Peyer's patch (tissue), 4 donors: ENCODE measurements at regions not wholly inside any gene's neighbourhood (a gene's known extent, or its start where the extent isn't known, plus 50 kb on each side); places are given as distances from the start of the nearest gene placed in this dataset.

Experiments used
- DNase-seq, 3 donors: peaks; one replicate each; pipeline ENCODE4 v3.0.0-alpha.2; 2017 to 2019
- H3K27ac ChIP-seq, 4 donors: fragments of 200-600 bp; sonication (generic); one replicate each; pipeline ENCODE4 v1.5.1; 2016 to 2019
- H3K27me3 ChIP-seq, 2 donors: fragments of 200-600 bp; sonication (generic); one replicate each; pipeline ENCODE4 v1.5.1; 2019
- H3K36me3 ChIP-seq, 3 donors: fragments of 200-600 bp; sonication (generic); one replicate each; pipeline ENCODE4 v1.5.1; 2016 to 2019
- H3K4me1 ChIP-seq, 4 donors: fragments of 200-600 bp; sonication (generic); one replicate each; pipeline ENCODE4 v1.5.1; 2016 to 2019
- H3K4me3 ChIP-seq, 4 donors: fragments of 200-600 bp; sonication (generic); 1 replicate in 3 of 4; 2 replicates in 1 of 4; pipeline ENCODE4 v1.5.1; 2016 to 2019; ENCODE audit warnings: mild to moderate bottlenecking in 1 of 4
- H3K9me3 ChIP-seq, 4 donors: fragments of 200-600 bp; sonication (generic); one replicate each; pipeline ENCODE4 v1.5.1; 2016 to 2019; ENCODE audit warnings: mild to moderate bottlenecking in 1 of 4
- CTCF ChIP-seq, 6 experiments: fragments of 450-650 bp in 4 of 6; fragments of 200-600 bp in 2 of 6; sonication (generic) in 1 of 6; IDR thresholded peaks; one replicate each; pipeline ENCODE4 v1.5.1; 2017 to 2019; ENCODE audit warnings: antibody characterized with exemption in 6 of 6, mild to moderate bottlenecking in 3 of 6, moderate library complexity in 1 of 6
- POLR2A ChIP-seq, 2 donors: fragments of 450-650 bp; IDR thresholded peaks; one replicate each; pipeline ENCODE4 v1.5.1; 2017; ENCODE audit warnings: antibody characterized with exemption in 2 of 2, mild to moderate bottlenecking in 2 of 2, moderate library complexity in 2 of 2

- H3K4me1 ChIP-seq, result no peaks in the 10 kb centered on the region
- no peak overlapping the region for H3K4me3 ChIP-seq
- no peaks in the 10 kb centered on the region for H3K27me3 ChIP-seq
- peaks cover 0 to 36% (median 6%) of the 10 kb centered on the region in 4 donors for H3K9me3 ChIP-seq
- no peak for DNase-seq
- no peaks in the 10 kb centered on the region for H3K36me3 ChIP-seq
- no peak for TF ChIP-seq CTCF (IDR thresholded peaks at IDR 0.05)
- no peak overlapping the region for H3K27ac ChIP-seq
Measured at GRCh38 chr16:35749253-35750141, 2290.1 kb downstream of the TP53TG3F start.

DNA sequence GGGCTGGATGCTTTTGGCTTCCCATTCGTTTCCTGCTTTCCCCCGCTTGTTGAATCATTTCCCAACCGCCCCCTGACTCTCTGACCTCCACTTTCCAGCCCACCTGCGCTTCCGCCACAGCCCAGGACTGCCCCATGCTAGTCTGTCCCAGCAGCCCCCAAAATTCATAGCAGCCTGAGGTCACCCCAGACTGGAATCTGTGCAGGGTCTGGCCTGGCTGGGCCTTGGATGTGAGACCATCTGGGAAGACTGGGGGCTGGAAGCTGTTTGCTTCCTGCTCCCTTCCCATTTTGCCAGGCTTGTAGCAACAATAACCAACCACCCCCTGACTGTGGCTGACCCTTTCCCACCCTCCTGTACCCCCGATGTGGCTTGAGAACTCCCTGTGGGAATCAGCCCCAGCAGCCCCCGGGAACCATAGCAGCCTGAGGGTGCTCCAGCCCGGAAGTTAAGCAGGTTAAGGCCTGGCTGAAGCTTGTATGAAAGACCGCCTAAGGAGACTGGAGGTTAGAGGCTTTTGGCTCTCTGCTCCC lies 2290.8 kb downstream of the TP53TG3F start:
- Histone ChIP-seq H3K27me3 (no peaks in the 10 kb centered on the region), H3K4me3 (no peak overlapping the region), H3K27ac (no peak overlapping the region), H3K4me1 (no peaks in the 10 kb centered on the region), H3K36me3 (no peaks in the 10 kb centered on the region), H3K9me3 (peaks cover 0 to 36% (median 6%) of the 10 kb centered on the region in 4 donors)
- TF ChIP-seq CTCF (IDR thresholded peaks at IDR 0.05) (no peak), POLR2A (IDR thresholded peaks at IDR 0.05) (no peak)
- no peak for DNase-seq

DNA sequence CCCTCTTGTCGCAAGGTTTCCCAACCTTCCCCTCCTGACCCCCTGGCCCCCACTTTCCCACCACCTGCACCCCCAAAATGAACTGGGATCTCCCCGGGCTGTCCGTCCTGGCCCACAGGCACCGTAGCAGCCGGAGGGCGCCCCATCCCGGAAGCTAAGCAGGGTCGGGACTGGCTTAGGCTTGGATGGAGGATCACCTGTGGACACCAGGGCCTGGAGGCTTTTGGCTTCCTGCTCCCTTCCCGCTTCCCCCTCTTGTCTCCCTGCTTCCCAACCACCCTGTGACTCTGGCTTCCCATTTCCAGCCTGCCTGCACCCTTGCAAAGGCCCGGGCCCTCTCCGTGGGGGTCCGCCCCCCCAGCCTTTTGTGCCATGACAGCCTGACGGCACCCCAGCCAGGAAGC lies 2291.3 kb downstream of the TP53TG3F start:
- H3K9me3 ChIP-seq, result peaks cover 0 to 36% (median 6%) of the 10 kb centered on the region in 4 donors
- TF ChIP-seq CTCF (IDR thresholded peaks at IDR 0.05) (no peak), POLR2A (IDR thresholded peaks at IDR 0.05) (no peak)
- H3K36me3 ChIP-seq, result no peaks in the 10 kb centered on the region
- H3K4me1 ChIP-seq, result no peaks in the 10 kb centered on the region
- no peak overlapping the region for H3K27ac ChIP-seq
- H3K4me3 ChIP-seq, result no peak overlapping the region
- no peaks in the 10 kb centered on the region for H3K27me3 ChIP-seq
- DNase-seq, result no peak

- no peaks in the 10 kb centered on the region for H3K27me3 ChIP-seq
- no peak overlapping the region for H3K27ac ChIP-seq
- no peaks in the 10 kb centered on the region for H3K4me1 ChIP-seq
- DNase-seq, result no peak
- H3K36me3 ChIP-seq, result no peaks in the 10 kb centered on the region
- no peak overlapping the region for H3K4me3 ChIP-seq
- no peak for TF ChIP-seq POLR2A (IDR thresholded peaks at IDR 0.05)
- TF ChIP-seq CTCF (IDR thresholded peaks at IDR 0.05), result no peak
- H3K9me3 ChIP-seq, result peaks cover 0 to 30% (median 6%) of the 10 kb centered on the region in 4 donors
Measured at GRCh38 chr16:35751191-35751941, 2292.0 kb downstream of the TP53TG3F start.

- Histone ChIP-seq H3K4me1 (no peaks in the 10 kb centered on the region), H3K36me3 (no peaks in the 10 kb centered on the region), H3K27ac (no peak overlapping the region), H3K4me3 (no peak overlapping the region), H3K9me3 (peaks cover 0 to 24% (median 6%) of the 10 kb centered on the region in 4 donors), H3K27me3 (no peaks in the 10 kb centered on the region)
- no peak for TF ChIP-seq POLR2A (IDR thresholded peaks at IDR 0.05)
- no peak for TF ChIP-seq CTCF (IDR thresholded peaks at IDR 0.05)
- no peak for DNase-seq
Measured at GRCh38 chr16:35752012-35752772, 2292.8 kb downstream of the TP53TG3F start.
